ENCODE measurements at regions not wholly inside any gene's neighbourhood (a gene's known extent, or its start where the extent isn't known, plus 50 kb on each side); places are given as distances from the start of the nearest gene placed in this dataset.

GRCh38 chr2:217724471-217724870 is 278.3 kb downstream of the TNS1 start:
- Histone ChIP-seq H3K4me3 (ENCODE audit: low read length in 3 of 3) (no peak overlapping the region), H3K36me3 (ENCODE audit: control insufficient read depth in 3 of 3, insufficient read depth in 3 of 3, low read length in 3 of 3) (no peaks in the 10 kb centered on the region), H3K9me3 (ENCODE audit: control insufficient read depth in 3 of 3, low read length in 3 of 3) (no peaks in the 10 kb centered on the region), H3K27ac (ENCODE audit: low read depth, low read length) (no peak overlapping the region), H3K9ac (ENCODE audit: low read depth in 1 of 3, low read length in 3 of 3) (no peak overlapping the region), H3K4me1 (ENCODE audit: control insufficient read depth in 3 of 3, insufficient read depth in 3 of 3, low read length in 3 of 3) (peaks cover 4% of the 10 kb centered on the region in 3 donors), H3K27me3 (ENCODE audit: control insufficient read depth in 3 of 3, insufficient read depth in 3 of 3, low read length in 3 of 3) (no peaks in the 10 kb centered on the region)

GRCh38 chr2:217723981-217724380 is 278.8 kb downstream of the TNS1 start:
- Histone ChIP-seq H3K36me3 (ENCODE audit: control insufficient read depth in 3 of 3, insufficient read depth in 3 of 3, low read length in 3 of 3) (no peaks in the 10 kb centered on the region), H3K4me1 (ENCODE audit: control insufficient read depth in 3 of 3, insufficient read depth in 3 of 3, low read length in 3 of 3) (no peaks in the 10 kb centered on the region), H3K4me3 (ENCODE audit: low read length in 3 of 3) (no peak overlapping the region), H3K9ac (ENCODE audit: low read depth in 1 of 3, low read length in 3 of 3) (no peak overlapping the region), H3K9me3 (ENCODE audit: control insufficient read depth in 3 of 3, low read length in 3 of 3) (no peaks in the 10 kb centered on the region), H3K27ac (ENCODE audit: low read depth, low read length) (no peak overlapping the region), H3K27me3 (ENCODE audit: control insufficient read depth in 3 of 3, insufficient read depth in 3 of 3, low read length in 3 of 3) (no peaks in the 10 kb centered on the region)

GRCh38 chr2:217722883-217723472 is 279.8 kb downstream of the TNS1 start:
- H3K36me3 ChIP-seq (ENCODE audit: control insufficient read depth in 3 of 3, insufficient read depth in 3 of 3, low read length in 3 of 3): no peaks in the 10 kb centered on the region
- no peaks in the 10 kb centered on the region for H3K27me3 ChIP-seq (ENCODE audit: control insufficient read depth in 3 of 3, insufficient read depth in 3 of 3, low read length in 3 of 3)
- H3K27ac ChIP-seq (ENCODE audit: low read depth, low read length): no peak overlapping the region
- no peaks in the 10 kb centered on the region for H3K4me1 ChIP-seq (ENCODE audit: control insufficient read depth in 3 of 3, insufficient read depth in 3 of 3, low read length in 3 of 3)
- H3K9ac ChIP-seq (ENCODE audit: low read depth in 1 of 3, low read length in 3 of 3): no peak overlapping the region
- no peak overlapping the region for H3K4me3 ChIP-seq (ENCODE audit: low read length in 3 of 3)
- no peaks in the 10 kb centered on the region for H3K9me3 ChIP-seq (ENCODE audit: control insufficient read depth in 3 of 3, low read length in 3 of 3)

GRCh38 chr2:217717646-217718045 is 285.1 kb downstream of the TNS1 start:
- H3K36me3 ChIP-seq (ENCODE audit: control insufficient read depth in 3 of 3, insufficient read depth in 3 of 3, low read length in 3 of 3): no peaks in the 10 kb centered on the region

GRCh38 chr2:217715484-217715883 is 287.3 kb downstream of the TNS1 start:
- Histone ChIP-seq H3K36me3 (ENCODE audit: control insufficient read depth in 3 of 3, insufficient read depth in 3 of 3, low read length in 3 of 3) (no peaks in the 10 kb centered on the region), H3K27ac (ENCODE audit: low read depth, low read length) (no peak overlapping the region), H3K9me3 (ENCODE audit: control insufficient read depth in 3 of 3, low read length in 3 of 3) (no peaks in the 10 kb centered on the region), H3K4me3 (ENCODE audit: low read length in 3 of 3) (no peak overlapping the region), H3K9ac (ENCODE audit: low read depth in 1 of 3, low read length in 3 of 3) (no peak overlapping the region), H3K27me3 (ENCODE audit: control insufficient read depth in 3 of 3, insufficient read depth in 3 of 3, low read length in 3 of 3) (no peaks in the 10 kb centered on the region), H3K4me1 (ENCODE audit: control insufficient read depth in 3 of 3, insufficient read depth in 3 of 3, low read length in 3 of 3) (peaks cover 16 to 24% (median 16%) of the 10 kb centered on the region in 3 donors)

More at GRCh38 chr2:217717646-217718045, 285.1 kb downstream of the TNS1 start:
- H3K4me1 ChIP-seq (ENCODE audit: control insufficient read depth in 3 of 3, insufficient read depth in 3 of 3, low read length in 3 of 3): peaks cover 16 to 20% (median 16%) of the 10 kb centered on the region in 3 donors
- no peak overlapping the region for H3K27ac ChIP-seq (ENCODE audit: low read depth, low read length)
- no peaks in the 10 kb centered on the region for H3K9me3 ChIP-seq (ENCODE audit: control insufficient read depth in 3 of 3, low read length in 3 of 3)
- no peaks in the 10 kb centered on the region for H3K27me3 ChIP-seq (ENCODE audit: control insufficient read depth in 3 of 3, insufficient read depth in 3 of 3, low read length in 3 of 3)
- no peak overlapping the region for H3K4me3 ChIP-seq (ENCODE audit: low read length in 3 of 3)
- H3K9ac ChIP-seq (ENCODE audit: low read depth in 1 of 3, low read length in 3 of 3): no peak overlapping the region

GRCh38 chr2:217714287-217714751 is 288.5 kb downstream of the TNS1 start:
- Histone ChIP-seq H3K27me3 (ENCODE audit: control insufficient read depth in 3 of 3, insufficient read depth in 3 of 3, low read length in 3 of 3) (no peaks in the 10 kb centered on the region), H3K4me3 (ENCODE audit: low read length in 3 of 3) (no peak overlapping the region), H3K9ac (ENCODE audit: low read depth in 1 of 3, low read length in 3 of 3) (no peak overlapping the region), H3K4me1 (ENCODE audit: control insufficient read depth in 3 of 3, insufficient read depth in 3 of 3, low read length in 3 of 3) (peaks cover 16 to 24% (median 16%) of the 10 kb centered on the region in 3 donors), H3K27ac (ENCODE audit: low read depth, low read length) (no peak overlapping the region), H3K36me3 (ENCODE audit: control insufficient read depth in 3 of 3, insufficient read depth in 3 of 3, low read length in 3 of 3) (no peaks in the 10 kb centered on the region), H3K9me3 (ENCODE audit: control insufficient read depth in 3 of 3, low read length in 3 of 3) (no peaks in the 10 kb centered on the region)

- H3K4me3 ChIP-seq (ENCODE audit: low read length in 3 of 3): no peak overlapping the region
- H3K9me3 ChIP-seq (ENCODE audit: control insufficient read depth in 3 of 3, low read length in 3 of 3): no peaks in the 10 kb centered on the region
- H3K9ac ChIP-seq (ENCODE audit: low read depth in 1 of 3, low read length in 3 of 3): no peak overlapping the region
- peaks cover 16 to 24% (median 16%) of the 10 kb centered on the region in 3 donors for H3K4me1 ChIP-seq (ENCODE audit: control insufficient read depth in 3 of 3, insufficient read depth in 3 of 3, low read length in 3 of 3)
- H3K27ac ChIP-seq (ENCODE audit: low read depth, low read length): no peak overlapping the region
- H3K27me3 ChIP-seq (ENCODE audit: control insufficient read depth in 3 of 3, insufficient read depth in 3 of 3, low read length in 3 of 3): no peaks in the 10 kb centered on the region
- H3K36me3 ChIP-seq (ENCODE audit: control insufficient read depth in 3 of 3, insufficient read depth in 3 of 3, low read length in 3 of 3): no peaks in the 10 kb centered on the region
These were observed 289.2 kb downstream of the TNS1 start for GRCh38 chr2:217713395-217714286.

GRCh38 chr2:217712431-217712830 is 290.4 kb downstream of the TNS1 start:
- Histone ChIP-seq H3K9ac (ENCODE audit: low read depth in 1 of 3, low read length in 3 of 3) (no peak overlapping the region), H3K9me3 (ENCODE audit: control insufficient read depth in 3 of 3, low read length in 3 of 3) (no peaks in the 10 kb centered on the region), H3K27ac (ENCODE audit: low read depth, low read length) (no peak overlapping the region), H3K27me3 (ENCODE audit: control insufficient read depth in 3 of 3, insufficient read depth in 3 of 3, low read length in 3 of 3) (no peaks in the 10 kb centered on the region), H3K4me1 (ENCODE audit: control insufficient read depth in 3 of 3, insufficient read depth in 3 of 3, low read length in 3 of 3) (peaks cover 16 to 25% (median 16%) of the 10 kb centered on the region in 3 donors), H3K36me3 (ENCODE audit: control insufficient read depth in 3 of 3, insufficient read depth in 3 of 3, low read length in 3 of 3) (no peaks in the 10 kb centered on the region), H3K4me3 (ENCODE audit: low read length in 3 of 3) (no peak overlapping the region)

- Histone ChIP-seq H3K9me3 (ENCODE audit: control insufficient read depth in 3 of 3, low read length in 3 of 3) (no peaks in the 10 kb centered on the region), H3K4me1 (ENCODE audit: control insufficient read depth in 3 of 3, insufficient read depth in 3 of 3, low read length in 3 of 3) (peaks cover 16 to 34% (median 19%) of the 10 kb centered on the region in 3 donors), H3K27me3 (ENCODE audit: control insufficient read depth in 3 of 3, insufficient read depth in 3 of 3, low read length in 3 of 3) (no peaks in the 10 kb centered on the region), H3K27ac (ENCODE audit: low read depth, low read length) (no peak overlapping the region), H3K36me3 (ENCODE audit: control insufficient read depth in 3 of 3, insufficient read depth in 3 of 3, low read length in 3 of 3) (no peaks in the 10 kb centered on the region), H3K9ac (ENCODE audit: low read depth in 1 of 3, low read length in 3 of 3) (no peak overlapping the region), H3K4me3 (ENCODE audit: low read length in 3 of 3) (no peak overlapping the region)
These were observed 291.6 kb downstream of the TNS1 start for GRCh38 chr2:217711188-217711587.

- H3K4me3 ChIP-seq (ENCODE audit: low read length in 3 of 3): no peak overlapping the region
- no peaks in the 10 kb centered on the region for H3K27me3 ChIP-seq (ENCODE audit: control insufficient read depth in 3 of 3, insufficient read depth in 3 of 3, low read length in 3 of 3)
- no peak overlapping the region for H3K27ac ChIP-seq (ENCODE audit: low read depth, low read length)
- H3K36me3 ChIP-seq (ENCODE audit: control insufficient read depth in 3 of 3, insufficient read depth in 3 of 3, low read length in 3 of 3): no peaks in the 10 kb centered on the region
- H3K9me3 ChIP-seq (ENCODE audit: control insufficient read depth in 3 of 3, low read length in 3 of 3): no peaks in the 10 kb centered on the region
- H3K4me1 ChIP-seq (ENCODE audit: control insufficient read depth in 3 of 3, insufficient read depth in 3 of 3, low read length in 3 of 3): peaks cover 16 to 34% (median 19%) of the 10 kb centered on the region in 3 donors
- no peak overlapping the region for H3K9ac ChIP-seq (ENCODE audit: low read depth in 1 of 3, low read length in 3 of 3)
These were observed 292.5 kb downstream of the TNS1 start for GRCh38 chr2:217710211-217710765.
